Esophagus muscularis mucosa (tissue), 4 donors: ENCODE measurements at regions not wholly inside any gene's neighbourhood (a gene's known extent, or its start where the extent isn't known, plus 50 kb on each side); places are given as distances from the start of the nearest gene placed in this dataset.

ENCODE experiments used
- CTCF ChIP-seq, 3 experiments: fragments of 200-600 bp in 2 of 3; fragments of 450-650 bp in 1 of 3; sonication (generic) in 2 of 3; IDR thresholded peaks; one replicate each; pipeline ENCODE4 v1.5.1; 2017 to 2019; ENCODE audit warnings: antibody characterized with exemption in 3 of 3, mild to moderate bottlenecking in 2 of 3, moderate library complexity in 1 of 3
- EP300 ChIP-seq: sonication (generic); formaldehyde crosslinking; IDR thresholded peaks from one replicate; pipeline ENCODE4 v1.6.1; 2017; ENCODE audit warnings: antibody characterized with exemption
- POLR2A ChIP-seq: fragments of 450-650 bp; IDR thresholded peaks from one replicate; pipeline ENCODE4 v1.6.1; 2017; ENCODE audit warnings: antibody characterized with exemption, moderate library complexity, mild to moderate bottlenecking, low read depth
- POLR2AphosphoS5 ChIP-seq, 2 donors: sonication (generic); formaldehyde crosslinking; IDR thresholded peaks; one replicate each; pipeline ENCODE4 v1.6.1; 2017; ENCODE audit warnings: antibody characterized with exemption in 2 of 2

GRCh38 chr2:18132697-18133096 is 254.2 kb downstream of the KCNS3 start:
- no peak for TF ChIP-seq POLR2A
- no peak for TF ChIP-seq CTCF (IDR thresholded peaks at IDR 0.05)
- no peak for TF ChIP-seq EP300
- TF ChIP-seq POLR2AphosphoS5 (IDR thresholded peaks at IDR 0.05) = no peak
